HCT116 (cell line): ENCODE measurements at regions not wholly inside any gene's neighbourhood (a gene's known extent, or its start where the extent isn't known, plus 50 kb on each side); places are given as distances from the start of the nearest gene placed in this dataset.

ENCODE experiments used
- ATAC-seq: fragments of 200-7000 bp; cut with Tn5 transposase; 2 replicates; pipeline ENCODE4 v1.9.1; 2020; ENCODE audit warnings: mild to moderate bottlenecking, moderate library complexity
- BruUV-seq: library from RNA; stranded (reverse); fragments of 400-500 nt; replicated peaks from 2 replicates; lab custom pipeline; 2021; lab: Mats Ljungman, UMichigan
- CTCF ChIA-PET: fragments of 300-600 bp; sonication (Branson Sonifier 250); formaldehyde crosslinking; loops from one replicate; lab custom pipeline; 2021; ENCODE audit warnings: antibody characterized with exemption; lab: Charles Lee
- POLR2A ChIA-PET: fragments of 300-600, 350-600 bp; sonication (Branson Sonifier 250); formaldehyde crosslinking; loops from one replicate; lab custom pipeline; 2021; ENCODE audit warnings: antibody characterized with exemption; lab: Charles Lee
- RAD21 ChIA-PET, 2 experiments: fragments of 300-600 bp; sonication (Branson Sonifier 250); formaldehyde crosslinking; loops; one replicate each; lab custom pipeline; 2023; ENCODE audit warnings: low total read pairs in 2 of 2; ENCODE audit not compliant: uncharacterized antibody in 2 of 2, unreplicated experiment in 2 of 2, low non-redundant PET in 1 of 2; lab: Charles Lee
- DNase-seq: peaks from one replicate; pipeline ENCODE4 v3.0.0-alpha.2; 2010; ENCODE audit warnings: low read depth, low spot score
- H2AFZ ChIP-seq: fragments of 200-600 bp; shearing (Covaris generic), sonication (generic); 2 replicates; pipeline ENCODE4 v1.6.1; 2017; ENCODE audit warnings: low read depth, mixed run types, mixed read lengths, antibody characterized with exemption, low read length; ENCODE audit not compliant: poor library complexity, severe bottlenecking
- H3K27ac ChIP-seq: 2 replicates; pipeline ENCODE4 v1.5.1; 2012; ENCODE audit warnings: low read depth, low read length
- H3K27me3 ChIP-seq: fragments of 200-600 bp; sonication (generic); 2 replicates; pipeline ENCODE4 v1.6.1; 2016; ENCODE audit warnings: mixed run types, low read length, mixed read lengths; ENCODE audit not compliant: insufficient read depth
- H3K36me3 ChIP-seq, 2 experiments: fragments of 200-500 bp in 1 of 2; fragments of 200-600 bp in 1 of 2; sonication (Bioruptor generic) in 1 of 2; sonication (generic) in 1 of 2; 2 replicates each; pipeline versions ENCODE4 v1.5.1 to v1.6.1; 2014 to 2016; ENCODE audit warnings: low read length in 2 of 2, inconsistent platforms in 1 of 2, mixed read lengths in 1 of 2, mixed run types in 1 of 2; ENCODE audit not compliant: insufficient read depth in 2 of 2, control insufficient read depth in 1 of 2
- H3K4me1 ChIP-seq, 2 experiments: fragments of 200-600 bp in 1 of 2; sonication (generic) in 1 of 2; 2 replicates each; pipeline versions ENCODE4 v1.5.1 to v1.6.1; 2012 to 2017; ENCODE audit warnings: low read length in 2 of 2, inconsistent platforms in 1 of 2, mild to moderate bottlenecking in 1 of 2, mixed read lengths in 1 of 2, mixed run types in 1 of 2, moderate library complexity in 1 of 2; ENCODE audit not compliant: insufficient read depth in 2 of 2, control insufficient read depth in 1 of 2
- H3K4me2 ChIP-seq: fragments of 200-600 bp; sonication (generic); 2 replicates; pipeline ENCODE4 v1.6.1; 2017; ENCODE audit warnings: mixed run types, low read length, mixed read lengths
- H3K4me3 ChIP-seq, 2 experiments: fragments of 200-600 bp in 1 of 2; sonication (generic) in 1 of 2; replicated peaks in 1 of 2; 2 replicates each; pipeline ENCODE4 v1.5.1; 2011 to 2016; ENCODE audit warnings: low read length in 2 of 2, control low read depth in 1 of 2, low read depth in 1 of 2, mild to moderate bottlenecking in 1 of 2, mixed read lengths in 1 of 2, mixed run types in 1 of 2
- H3K79me2 ChIP-seq: fragments of 200-600 bp; sonication (generic); 2 replicates; pipeline ENCODE4 v1.6.1; 2017; ENCODE audit warnings: mild to moderate bottlenecking, mixed run types, low read length, moderate library complexity, mixed read lengths; ENCODE audit not compliant: insufficient read depth
- H3K9ac ChIP-seq: fragments of 200-600 bp; sonication (generic); 2 replicates; pipeline ENCODE4 v1.6.1; 2016; ENCODE audit warnings: low read length, mixed read lengths
- H3K9me2 ChIP-seq: fragments of 200-600 bp; sonication (generic), shearing (Covaris generic); 2 replicates; pipeline ENCODE4 v1.6.1; 2017; ENCODE audit warnings: mixed run types, mild to moderate bottlenecking, moderate library complexity; ENCODE audit not compliant: insufficient read depth
- H3K9me3 ChIP-seq, 2 experiments: fragments of 200-500 bp in 1 of 2; fragments of 200-600 bp in 1 of 2; sonication (Bioruptor generic) in 1 of 2; sonication (generic) in 1 of 2; 2 replicates each; pipeline ENCODE4 v1.6.1; 2014 to 2017; ENCODE audit warnings: low read length in 2 of 2, mixed read lengths in 2 of 2, inconsistent platforms in 1 of 2, low read depth in 1 of 2, mild to moderate bottlenecking in 1 of 2, mixed run types in 1 of 2, moderate library complexity in 1 of 2; ENCODE audit not compliant: control insufficient read depth in 1 of 2, insufficient read depth in 1 of 2
- H4K20me1 ChIP-seq: fragments of 200-600 bp; sonication (generic), shearing (Covaris generic); 2 replicates; pipeline ENCODE4 v1.6.1; 2017; ENCODE audit warnings: mixed run types, mild to moderate bottlenecking, moderate library complexity; ENCODE audit not compliant: insufficient read depth
- CEBPB ChIP-seq: IDR thresholded peaks from 2 replicates; pipeline ENCODE4 v1.6.1; 2012; ENCODE audit warnings: low read depth
- EGR1 ChIP-seq: IDR thresholded peaks from 2 replicates; pipeline ENCODE4 v1.6.1; 2012; ENCODE audit warnings: low read depth
- ELF1 ChIP-seq: IDR thresholded peaks from 2 replicates; pipeline ENCODE4 v1.6.1; 2012; ENCODE audit warnings: low read depth, borderline replicate concordance
- FOSL1 ChIP-seq: IDR thresholded peaks from 2 replicates; pipeline ENCODE4 v1.6.1; 2012; ENCODE audit warnings: low read depth
- JUND ChIP-seq: IDR thresholded peaks from 2 replicates; pipeline ENCODE4 v1.6.1; 2012
- POLR2A ChIP-seq: IDR thresholded peaks from 2 replicates; pipeline ENCODE4 v1.7.0; 2011; ENCODE audit warnings: borderline replicate concordance; ENCODE audit not compliant: insufficient read depth, insufficient read length; ENCODE audit errors: extremely low read depth
- POLR2AphosphoS5 ChIP-seq: IDR thresholded peaks from 2 replicates; pipeline ENCODE4 v1.6.1; 2011; ENCODE audit warnings: mild to moderate bottlenecking, low read depth, low read length, moderate library complexity
- RAD21 ChIP-seq: IDR thresholded peaks from 2 replicates; pipeline ENCODE4 v1.6.1; 2012; ENCODE audit warnings: low read depth, mild to moderate bottlenecking
- SIN3A ChIP-seq: IDR thresholded peaks from 2 replicates; pipeline ENCODE4 v1.6.1; 2012; ENCODE audit warnings: low read depth
- SRF ChIP-seq: IDR thresholded peaks from 2 replicates; pipeline ENCODE4 v1.6.1; 2012; ENCODE audit warnings: low read depth
- TCF7L2 ChIP-seq: IDR thresholded peaks from 2 replicates; pipeline ENCODE4 v1.7.0; 2011; ENCODE audit warnings: borderline replicate concordance, inconsistent platforms; ENCODE audit not compliant: insufficient read depth, insufficient read length; ENCODE audit errors: extremely low read depth
- YY1 ChIP-seq: IDR thresholded peaks from 2 replicates; pipeline ENCODE4 v1.6.1; 2011; ENCODE audit warnings: low read length, low read depth, moderate library complexity, mild to moderate bottlenecking; ENCODE audit not compliant: insufficient replicate concordance; ENCODE audit errors: extremely low read depth
- ZBTB33 ChIP-seq: IDR thresholded peaks from 2 replicates; pipeline ENCODE4 v1.6.1; 2011; ENCODE audit warnings: mild to moderate bottlenecking, low read length, moderate library complexity; ENCODE audit not compliant: insufficient replicate concordance; ENCODE audit errors: extremely low read depth
- ZFX ChIP-seq: fragments of 450-650 bp; IDR thresholded peaks from 2 replicates; pipeline ENCODE4 v1.6.1; 2017
- intact Hi-C: fragments of 100-400 bp; cut with micrococcal nuclease; formaldehyde crosslinking; loops from 2 replicates; pipeline ENCODE4 v1.10.0; 2022

GRCh38 chr13:55359067-55359466, 1781.7 kb upstream of the PRR20A start:
- no peak for ATAC-seq
- Histone ChIP-seq H3K4me3 (no peak overlapping the region), H3K9ac (no peak overlapping the region), H3K9me2 (no peaks in the 10 kb centered on the region), H3K79me2 (no peaks in the 10 kb centered on the region), H3K4me1 (no peaks in the 10 kb centered on the region), H3K9me3 (peaks cover 0 to 30% of the 10 kb centered on the region in 2 experiments; a peak in 3 of 4 replicates)
- no TSS peak for BruUV-seq
- intact Hi-C loops: no loop called here
- TF ChIP-seq TCF7L2 (no peak), JUND (no peak), SIN3A (no peak), POLR2AphosphoS5 (no peak), RAD21 (no peak), ZFX (no peak), FOSL1 (no peak), ELF1 (no peak), ZBTB33 (no peak), EGR1 (no peak), POLR2A (no peak), YY1 (no peak), SRF (no peak), CEBPB (no peak)
- TF ChIP-seq, all 23 proteins: peak for 0
- no peak for DNase-seq
- H3K36me3 ChIP-seq: no peaks in the 10 kb centered on the region
- ChIA-PET CTCF (no interaction called here), POLR2A (no interaction called here), RAD21 (no interaction called here)
- H4K20me1 ChIP-seq: no peaks in the 10 kb centered on the region
- no peak overlapping the region for H2AFZ ChIP-seq
- no peak overlapping the region for H3K4me2 ChIP-seq
- no peaks in the 10 kb centered on the region for H3K27me3 ChIP-seq
- H3K27ac ChIP-seq: no peak overlapping the region
